ENCODE measurements at regions not wholly inside any gene's neighbourhood (a gene's known extent, or its start where the extent isn't known, plus 50 kb on each side); places are given as distances from the start of the nearest gene placed in this dataset.

DNA sequence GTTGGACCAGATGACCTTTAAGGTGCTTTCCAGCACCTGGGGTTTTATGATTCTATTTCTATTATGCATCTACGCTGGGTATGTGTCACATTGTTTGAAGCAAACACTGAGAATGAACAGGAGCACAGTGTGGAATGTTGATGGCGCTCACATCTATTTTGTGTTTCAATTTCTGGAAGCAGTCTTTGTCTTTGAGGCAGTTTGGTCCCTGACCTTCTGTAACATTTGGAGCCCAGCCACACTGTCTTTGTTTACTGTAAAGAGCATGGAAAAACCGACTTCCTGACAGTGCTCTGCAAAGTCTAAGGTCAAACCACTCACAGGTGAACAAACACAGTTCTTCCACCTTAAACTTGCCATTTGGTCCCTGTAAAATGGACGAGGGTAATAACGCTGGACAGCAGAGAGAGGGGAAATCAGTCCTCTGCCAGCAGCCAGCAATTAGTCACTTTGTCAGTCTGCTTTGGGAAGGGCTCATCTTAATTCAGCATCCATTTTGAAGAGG lies 155.5 kb downstream of the PRL start:
- H3K36me3 ChIP-seq (ENCODE audit: control insufficient read depth in 4 of 4, insufficient read depth in 4 of 4, low read length in 3 of 4): peaks cover 0 to 6% (median 2%) of the 10 kb centered on the region in 4 experiments
- ChIA-PET POLR2A (no interaction called here), CTCF (no interaction called here)
- 48% methylated on average over 4 of the region's 5 CpGs for WGBS (ENCODE audit: insufficient coverage)
- no peaks in the 10 kb centered on the region for H3K27me3 ChIP-seq (replicated peaks in 2 of 5; ENCODE audit: control insufficient read depth in 4 of 5, insufficient read depth in 5 of 5, low read length in 4 of 5)
- no peak overlapping the region for H3K4me3 ChIP-seq (ENCODE audit: control insufficient read depth in 1 of 7, extremely low read depth in 1 of 7, insufficient read depth in 4 of 7, low read depth in 2 of 7, low read length in 6 of 7)
- peak in 1 of 3 donors; percentile 40 for DNase-seq
- H3K27ac ChIP-seq (ENCODE audit: insufficient read depth in 1 of 2, low read depth in 1 of 2, low read length in 2 of 2, poor library complexity in 1 of 2, severe bottlenecking in 2 of 2): no peak overlapping the region
- no peaks in the 10 kb centered on the region for H3K9me3 ChIP-seq (ENCODE audit: control extremely low read depth in 1 of 5, control insufficient read depth in 4 of 5, insufficient read depth in 2 of 5, low read depth in 1 of 5, low read length in 4 of 5)
- peaks cover 8 to 33% (median 25%) of the 10 kb centered on the region in 4 experiments for H3K4me1 ChIP-seq (ENCODE audit: control extremely low read depth in 1 of 4, control insufficient read depth in 4 of 4, insufficient read depth in 4 of 4, low read length in 3 of 4)

- Histone ChIP-seq H3K4me1 (ENCODE audit: control extremely low read depth in 1 of 4, control insufficient read depth in 4 of 4, insufficient read depth in 4 of 4, low read length in 3 of 4) (peaks cover 16 to 49% (median 40%) of the 10 kb centered on the region in 4 experiments), H3K27me3 (replicated peaks in 2 of 5; ENCODE audit: control insufficient read depth in 4 of 5, insufficient read depth in 5 of 5, low read length in 4 of 5) (no peaks in the 10 kb centered on the region), H3K4me3 (ENCODE audit: control insufficient read depth in 1 of 7, extremely low read depth in 1 of 7, insufficient read depth in 4 of 7, low read depth in 2 of 7, low read length in 6 of 7) (peak overlapping the region in 2 of 7 experiments; percentile 16 to 17), H3K9me3 (ENCODE audit: control extremely low read depth in 1 of 5, control insufficient read depth in 4 of 5, insufficient read depth in 2 of 5, low read depth in 1 of 5, low read length in 4 of 5) (no peaks in the 10 kb centered on the region), H3K27ac (ENCODE audit: insufficient read depth in 1 of 2, low read depth in 1 of 2, low read length in 2 of 2, poor library complexity in 1 of 2, severe bottlenecking in 2 of 2) (peak overlapping the region in 1 of 2 experiments; percentile 50), H3K36me3 (ENCODE audit: control insufficient read depth in 4 of 4, insufficient read depth in 4 of 4, low read length in 3 of 4) (peaks cover 0 to 4% (median 2%) of the 10 kb centered on the region in 4 experiments)
- WGBS (ENCODE audit: insufficient coverage): 0% methylated on average over 2 of the region's 7 CpGs
- POLR2A ChIA-PET: interaction anchor here (0.6 kb wide), 2 partner anchors 96 to 342 kb away, joined by 6 to 13 read pairs; no protein-coding TSS in a partner anchor
- peak; percentile 33 to 84 (median 67) for DNase-seq
- CTCF ChIA-PET: interaction anchor here (0.9 to 1.1 kb wide), 2 partner anchors 10 to 549 kb away, joined by 3 read pairs; partner anchors contain the start of gene SOX4
Measured at GRCh38 chr6:22142856-22143255, 154.0 kb downstream of the PRL start.

- CTCF ChIA-PET: interaction anchor here (0.5 kb wide), 1 partner anchor 431 kb away, joined by 3 read pairs; no protein-coding TSS in a partner anchor
- no peaks in the 10 kb centered on the region for H3K27me3 ChIP-seq (replicated peaks in 2 of 5; ENCODE audit: control insufficient read depth in 4 of 5, insufficient read depth in 5 of 5, low read length in 4 of 5)
- H3K4me3 ChIP-seq (ENCODE audit: control insufficient read depth in 1 of 7, extremely low read depth in 1 of 7, insufficient read depth in 4 of 7, low read depth in 2 of 7, low read length in 6 of 7): no peak overlapping the region
- POLR2A ChIA-PET: no interaction called here
- WGBS (ENCODE audit: insufficient coverage): 100% methylated on average over 1 of the region's 3 CpGs
- DNase-seq: no peak
- H3K36me3 ChIP-seq (ENCODE audit: control insufficient read depth in 4 of 4, insufficient read depth in 4 of 4, low read length in 3 of 4): no peaks in the 10 kb centered on the region
- no peak overlapping the region for H3K27ac ChIP-seq (ENCODE audit: insufficient read depth in 1 of 2, low read depth in 1 of 2, low read length in 2 of 2, poor library complexity in 1 of 2, severe bottlenecking in 2 of 2)
- H3K9me3 ChIP-seq (ENCODE audit: control extremely low read depth in 1 of 5, control insufficient read depth in 4 of 5, insufficient read depth in 2 of 5, low read depth in 1 of 5, low read length in 4 of 5): no peaks in the 10 kb centered on the region
- peaks cover 22 to 64% (median 42%) of the 10 kb centered on the region in 4 experiments for H3K4me1 ChIP-seq (ENCODE audit: control extremely low read depth in 1 of 4, control insufficient read depth in 4 of 4, insufficient read depth in 4 of 4, low read length in 3 of 4)
Measured at GRCh38 chr6:22145376-22145775, 151.5 kb downstream of the PRL start.

DNA sequence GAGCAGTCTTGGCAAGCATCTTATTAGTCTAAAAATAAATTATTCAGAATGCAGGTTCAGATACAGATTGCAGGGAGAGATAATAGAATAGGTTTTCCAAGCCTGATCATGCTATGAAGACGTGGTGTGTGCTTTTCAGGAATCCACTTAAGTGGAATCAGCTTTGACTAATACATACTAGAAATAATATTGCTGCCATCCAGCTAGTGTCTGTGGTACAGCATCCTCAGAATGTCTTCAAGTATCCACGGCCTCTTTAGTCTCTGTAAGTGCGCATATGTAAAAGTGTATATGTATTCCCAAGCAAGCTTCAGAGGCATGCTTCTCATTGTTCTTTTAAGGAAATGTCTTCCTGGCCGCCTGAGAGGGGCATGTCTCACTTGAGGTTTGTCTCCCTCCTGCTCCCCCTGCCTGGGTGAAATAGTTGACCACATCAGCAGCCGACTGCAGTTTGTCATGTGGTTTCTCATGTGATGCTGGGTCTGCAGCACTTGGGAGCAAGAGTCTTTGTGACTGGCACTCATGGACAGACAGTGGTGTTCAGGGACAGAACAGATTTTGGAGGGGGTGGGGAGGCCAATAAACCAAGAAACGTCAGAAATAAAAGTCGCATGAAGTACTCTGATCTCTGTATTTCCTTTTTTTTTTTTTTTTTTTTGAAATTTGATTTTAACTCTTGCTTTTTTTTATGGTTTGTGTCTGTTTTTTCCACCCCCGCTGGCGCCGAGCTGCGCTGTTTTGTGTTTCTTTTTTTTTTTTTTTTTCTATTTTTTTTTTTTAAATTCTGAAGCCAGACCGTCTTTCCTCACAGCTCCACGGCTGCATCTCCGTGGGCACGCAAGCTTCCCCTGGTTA lies 150.8 kb downstream of the PRL start:
- Histone ChIP-seq H3K27ac (ENCODE audit: insufficient read depth in 1 of 2, low read depth in 1 of 2, low read length in 2 of 2, poor library complexity in 1 of 2, severe bottlenecking in 2 of 2) (no peak overlapping the region), H3K9me3 (ENCODE audit: control extremely low read depth in 1 of 5, control insufficient read depth in 4 of 5, insufficient read depth in 2 of 5, low read depth in 1 of 5, low read length in 4 of 5) (no peaks in the 10 kb centered on the region), H3K4me3 (ENCODE audit: control insufficient read depth in 1 of 7, extremely low read depth in 1 of 7, insufficient read depth in 4 of 7, low read depth in 2 of 7, low read length in 6 of 7) (peak overlapping the region in 1 of 7 experiments; percentile 14), H3K4me1 (ENCODE audit: control extremely low read depth in 1 of 4, control insufficient read depth in 4 of 4, insufficient read depth in 4 of 4, low read length in 3 of 4) (peaks cover 22 to 62% (median 41%) of the 10 kb centered on the region in 4 experiments), H3K27me3 (replicated peaks in 2 of 5; ENCODE audit: control insufficient read depth in 4 of 5, insufficient read depth in 5 of 5, low read length in 4 of 5) (no peaks in the 10 kb centered on the region), H3K36me3 (ENCODE audit: control insufficient read depth in 4 of 4, insufficient read depth in 4 of 4, low read length in 3 of 4) (no peaks in the 10 kb centered on the region)
- CTCF ChIA-PET: interaction anchor here (0.5 kb wide), 1 partner anchor 432 kb away, joined by 3 read pairs; no protein-coding TSS in a partner anchor
- peak; percentile 50 to 81 (median 70) for DNase-seq
- POLR2A ChIA-PET: no interaction called here
- 51% methylated on average over 7 of the region's 15 CpGs for WGBS (ENCODE audit: insufficient coverage)

DNA sequence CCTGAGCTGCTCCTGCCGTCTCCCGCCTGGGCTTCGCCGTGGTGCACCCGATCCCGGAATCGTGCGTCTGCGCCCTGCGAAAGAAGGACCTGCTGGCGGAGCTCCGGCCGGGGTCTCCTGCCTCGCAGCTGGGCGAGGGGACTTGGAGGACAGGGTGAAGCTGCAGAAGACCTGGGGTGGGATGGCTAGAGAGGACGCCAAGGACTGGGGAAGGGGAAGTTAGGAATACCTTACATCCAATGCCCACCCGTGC lies 150.2 kb downstream of the PRL start:
- Histone ChIP-seq H3K27me3 (replicated peaks in 2 of 5; ENCODE audit: control insufficient read depth in 4 of 5, insufficient read depth in 5 of 5, low read length in 4 of 5) (no peaks in the 10 kb centered on the region), H3K27ac (ENCODE audit: insufficient read depth in 1 of 2, low read depth in 1 of 2, low read length in 2 of 2, poor library complexity in 1 of 2, severe bottlenecking in 2 of 2) (no peak overlapping the region), H3K4me1 (ENCODE audit: control extremely low read depth in 1 of 4, control insufficient read depth in 4 of 4, insufficient read depth in 4 of 4, low read length in 3 of 4) (peaks cover 19 to 57% (median 37%) of the 10 kb centered on the region in 4 experiments), H3K9me3 (ENCODE audit: control extremely low read depth in 1 of 5, control insufficient read depth in 4 of 5, insufficient read depth in 2 of 5, low read depth in 1 of 5, low read length in 4 of 5) (no peaks in the 10 kb centered on the region), H3K4me3 (ENCODE audit: control insufficient read depth in 1 of 7, extremely low read depth in 1 of 7, insufficient read depth in 4 of 7, low read depth in 2 of 7, low read length in 6 of 7) (peak overlapping the region in 4 of 7 experiments; percentile 6 to 68 (median 27)), H3K36me3 (ENCODE audit: control insufficient read depth in 4 of 4, insufficient read depth in 4 of 4, low read length in 3 of 4) (no peaks in the 10 kb centered on the region)
- ChIA-PET CTCF (no interaction called here), POLR2A (no interaction called here)
- 90% methylated on average over 5 of the region's 17 CpGs for WGBS (ENCODE audit: insufficient coverage)
- DNase-seq: no peak

- CTCF ChIA-PET: no interaction called here
- H3K9me3 ChIP-seq (ENCODE audit: control extremely low read depth in 1 of 5, control insufficient read depth in 4 of 5, insufficient read depth in 2 of 5, low read depth in 1 of 5, low read length in 4 of 5): no peaks in the 10 kb centered on the region
- peak; percentile 19 to 80 (median 69) for DNase-seq
- POLR2A ChIA-PET: no interaction called here
- no peak overlapping the region for H3K27ac ChIP-seq (ENCODE audit: insufficient read depth in 1 of 2, low read depth in 1 of 2, low read length in 2 of 2, poor library complexity in 1 of 2, severe bottlenecking in 2 of 2)
- H3K4me3 ChIP-seq (ENCODE audit: control insufficient read depth in 1 of 7, extremely low read depth in 1 of 7, insufficient read depth in 4 of 7, low read depth in 2 of 7, low read length in 6 of 7): peak overlapping the region in 6 of 7 experiments; percentile 2 to 68 (median 20)
- H3K4me1 ChIP-seq (ENCODE audit: control extremely low read depth in 1 of 4, control insufficient read depth in 4 of 4, insufficient read depth in 4 of 4, low read length in 3 of 4): peaks cover 18 to 52% (median 32%) of the 10 kb centered on the region in 4 experiments
- 31% methylated on average over 21 of the region's 22 CpGs for WGBS (ENCODE audit: insufficient coverage)
- H3K27me3 ChIP-seq (replicated peaks in 2 of 5; ENCODE audit: control insufficient read depth in 4 of 5, insufficient read depth in 5 of 5, low read length in 4 of 5): no peaks in the 10 kb centered on the region
- H3K36me3 ChIP-seq (ENCODE audit: control insufficient read depth in 4 of 4, insufficient read depth in 4 of 4, low read length in 3 of 4): no peaks in the 10 kb centered on the region
Measured at GRCh38 chr6:22146931-22147701, 149.7 kb downstream of the PRL start.
